Breast epithelium (tissue), 3 donors: ENCODE measurements at regions not wholly inside any gene's neighbourhood (a gene's known extent, or its start where the extent isn't known, plus 50 kb on each side); places are given as distances from the start of the nearest gene placed in this dataset.

Experiments
- POLR2A ChIP-seq: fragments of 450-650 bp; IDR thresholded peaks from one replicate; pipeline ENCODE4 v1.6.1; 2016; ENCODE audit warnings: antibody characterized with exemption, mild to moderate bottlenecking, moderate library complexity
- TF ChIP-seq, protein P1 (sequence below), 3 donors: fragments of 450-650 bp; IDR thresholded peaks; one replicate each; pipeline ENCODE4 v1.5.1; 2016 to 2017; ENCODE audit warnings: antibody characterized with exemption in 3 of 3, mild to moderate bottlenecking in 3 of 3, moderate library complexity in 3 of 3

DNA sequence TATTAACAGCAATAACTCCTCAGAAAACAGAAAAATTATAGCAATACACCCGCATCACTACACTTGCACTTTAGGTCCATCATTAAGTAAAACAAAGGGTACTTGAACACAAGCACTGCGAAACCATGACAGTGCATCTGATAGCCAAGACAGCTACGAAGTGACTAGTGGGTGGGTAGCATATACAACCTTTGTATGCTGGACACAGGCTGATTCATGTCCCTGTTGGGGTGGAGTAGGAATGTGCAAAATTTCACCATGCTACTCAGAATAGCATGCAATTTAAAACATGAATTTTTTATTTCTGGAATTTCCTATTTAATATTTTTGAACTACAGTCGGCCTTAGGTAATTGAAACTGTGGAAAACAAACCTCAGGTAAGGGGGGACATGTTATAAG lies 2414.1 kb downstream of the TP53TG3F start:
- TF ChIP-seq, protein P1, sequence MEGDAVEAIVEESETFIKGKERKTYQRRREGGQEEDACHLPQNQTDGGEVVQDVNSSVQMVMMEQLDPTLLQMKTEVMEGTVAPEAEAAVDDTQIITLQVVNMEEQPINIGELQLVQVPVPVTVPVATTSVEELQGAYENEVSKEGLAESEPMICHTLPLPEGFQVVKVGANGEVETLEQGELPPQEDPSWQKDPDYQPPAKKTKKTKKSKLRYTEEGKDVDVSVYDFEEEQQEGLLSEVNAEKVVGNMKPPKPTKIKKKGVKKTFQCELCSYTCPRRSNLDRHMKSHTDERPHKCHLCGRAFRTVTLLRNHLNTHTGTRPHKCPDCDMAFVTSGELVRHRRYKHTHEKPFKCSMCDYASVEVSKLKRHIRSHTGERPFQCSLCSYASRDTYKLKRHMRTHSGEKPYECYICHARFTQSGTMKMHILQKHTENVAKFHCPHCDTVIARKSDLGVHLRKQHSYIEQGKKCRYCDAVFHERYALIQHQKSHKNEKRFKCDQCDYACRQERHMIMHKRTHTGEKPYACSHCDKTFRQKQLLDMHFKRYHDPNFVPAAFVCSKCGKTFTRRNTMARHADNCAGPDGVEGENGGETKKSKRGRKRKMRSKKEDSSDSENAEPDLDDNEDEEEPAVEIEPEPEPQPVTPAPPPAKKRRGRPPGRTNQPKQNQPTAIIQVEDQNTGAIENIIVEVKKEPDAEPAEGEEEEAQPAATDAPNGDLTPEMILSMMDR (IDR thresholded peaks at IDR 0.05): no peak
- TF ChIP-seq POLR2A: no peak
